Neural cell (in vitro differentiated cells): ENCODE measurements at regions not wholly inside any gene's neighbourhood (a gene's known extent, or its start where the extent isn't known, plus 50 kb on each side); places are given as distances from the start of the nearest gene placed in this dataset.

Experiments used
- H2AFZ ChIP-seq: fragments of 200-600, 300-800 bp; sonication (generic), shearing (Covaris generic); 2 replicates; pipeline ENCODE4 v1.6.0; 2014; ENCODE audit warnings: low read depth, mild to moderate bottlenecking, antibody characterized with exemption, low read length, moderate library complexity
- H3F3A ChIP-seq: fragments of 200-600 bp; shearing (Covaris generic); 2 replicates; pipeline ENCODE4 v1.6.1; 2016; ENCODE audit warnings: mild to moderate bottlenecking, moderate library complexity, mixed read lengths, antibody characterized with exemption, low read length; ENCODE audit not compliant: insufficient read depth, poor library complexity, severe bottlenecking
- H3K27ac ChIP-seq: fragments of 200-600, 300-800 bp; sonication (generic), shearing (Covaris generic); 2 replicates; pipeline ENCODE4 v1.5.1; 2014; ENCODE audit warnings: mild to moderate bottlenecking, low read length, moderate library complexity
- H3K27me3 ChIP-seq: fragments of 300-800, 200-600 bp; sonication (generic), shearing (Covaris generic); 2 replicates; pipeline ENCODE4 v1.6.0; 2014; ENCODE audit warnings: mild to moderate bottlenecking, low read depth, low read length, moderate library complexity; ENCODE audit not compliant: insufficient read depth
- H3K36me3 ChIP-seq: fragments of 300-800, 200-600 bp; sonication (generic), shearing (Covaris generic); 2 replicates; pipeline ENCODE4 v1.5.1; 2014; ENCODE audit warnings: mild to moderate bottlenecking, antibody characterized with exemption, low read length, moderate library complexity; ENCODE audit not compliant: insufficient read depth
- H3K4me2 ChIP-seq: fragments of 300-800, 200-600 bp; sonication (generic), shearing (Covaris generic); 2 replicates; pipeline ENCODE4 v1.6.0; 2014; ENCODE audit warnings: mild to moderate bottlenecking, low read length
- H3K4me3 ChIP-seq: fragments of 300-800, 200-600 bp; sonication (generic), shearing (Covaris generic); 2 replicates; pipeline ENCODE4 v1.5.1; 2014; ENCODE audit warnings: mild to moderate bottlenecking, low read length, moderate library complexity
- H3K79me2 ChIP-seq: fragments of 200-600 bp; shearing (Covaris generic); replicated peaks from 2 replicates; pipeline ENCODE4 v1.6.0; 2014; ENCODE audit warnings: mild to moderate bottlenecking, low read length, moderate library complexity; ENCODE audit not compliant: insufficient read depth
- H3K9ac ChIP-seq: fragments of 300-800, 200-600 bp; sonication (generic), shearing (Covaris generic); 2 replicates; pipeline ENCODE4 v1.6.1; 2016; ENCODE audit warnings: mild to moderate bottlenecking, low read length, mixed read lengths
- H3K9me2 ChIP-seq: fragments of 200-600 bp; shearing (Covaris generic); 2 replicates; pipeline ENCODE4 v1.6.1; 2016; ENCODE audit warnings: mild to moderate bottlenecking, low read length, mixed read lengths; ENCODE audit not compliant: insufficient read depth
- H3K9me3 ChIP-seq: fragments of 200-600, 300-800 bp; sonication (generic), shearing (Covaris generic); 2 replicates; pipeline ENCODE4 v1.6.1; 2016; ENCODE audit warnings: mild to moderate bottlenecking, mixed run types, low read length, moderate library complexity, mixed read lengths
- H4K20me1 ChIP-seq: fragments of 200-600 bp; shearing (Covaris generic); 2 replicates; pipeline ENCODE4 v1.6.1; 2016; ENCODE audit warnings: mild to moderate bottlenecking, mixed run types; ENCODE audit not compliant: insufficient read depth
- CTCF ChIP-seq: fragments of 450-650 bp; IDR thresholded peaks from 2 replicates; pipeline ENCODE4 v1.5.1; 2014; ENCODE audit warnings: antibody characterized with exemption, mild to moderate bottlenecking, moderate library complexity; ENCODE audit not compliant: poor library complexity, severe bottlenecking
- EP300 ChIP-seq: fragments of 450-650 bp; conservative IDR thresholded peaks from 2 replicates; pipeline ENCODE4 v1.6.1; 2014; ENCODE audit warnings: antibody characterized with exemption, mild to moderate bottlenecking, moderate library complexity; ENCODE audit not compliant: poor library complexity, severe bottlenecking
- EZH2 ChIP-seq: fragments of 200-600, 300-800 bp; shearing (Covaris generic), sonication (generic); IDR thresholded peaks from 2 replicates; pipeline ENCODE4 v1.6.1; 2014; ENCODE audit warnings: antibody characterized with exemption, low read length, borderline replicate concordance, mild to moderate bottlenecking; ENCODE audit not compliant: insufficient read depth, poor library complexity, severe bottlenecking
- MXI1 ChIP-seq: fragments of 450-650 bp; conservative IDR thresholded peaks from 2 replicates; pipeline ENCODE4 v1.6.1; 2014; ENCODE audit warnings: antibody characterized with exemption, mild to moderate bottlenecking; ENCODE audit not compliant: poor library complexity, severe bottlenecking
- POLR2AphosphoS5 ChIP-seq: IDR thresholded peaks from 2 replicates; pipeline ENCODE4 v1.6.1; 2012
- RAD21 ChIP-seq: fragments of 450-650 bp; conservative IDR thresholded peaks from 2 replicates; pipeline ENCODE4 v1.6.1; 2014; ENCODE audit warnings: antibody characterized with exemption, mild to moderate bottlenecking, moderate library complexity
- REST ChIP-seq: IDR thresholded peaks from 2 replicates; pipeline ENCODE4 v1.6.1; 2012; ENCODE audit warnings: borderline replicate concordance
- SMC3 ChIP-seq: fragments of 450-650 bp; conservative IDR thresholded peaks from 2 replicates; pipeline ENCODE4 v1.6.1; 2014; ENCODE audit warnings: antibody characterized with exemption, mild to moderate bottlenecking, moderate library complexity; ENCODE audit not compliant: poor library complexity
- TAF1 ChIP-seq: IDR thresholded peaks from 2 replicates; pipeline ENCODE4 v1.6.1; 2012; ENCODE audit warnings: low read depth

GRCh38 chr17:12252462-12252861, 231.8 kb downstream of the MAP2K4 start:
- Histone ChIP-seq H2AFZ (no peak overlapping the region), H3K79me2 (no peaks in the 10 kb centered on the region), H4K20me1 (no peaks in the 10 kb centered on the region), H3K4me2 (no peak overlapping the region), H3K9ac (no peak overlapping the region), H3K27me3 (no peaks in the 10 kb centered on the region), H3K4me3 (no peak overlapping the region), H3K9me3 (no peaks in the 10 kb centered on the region), H3K9me2 (no peaks in the 10 kb centered on the region), H3K36me3 (no peaks in the 10 kb centered on the region), H3K27ac (no peak overlapping the region), H3F3A (no peaks in the 10 kb centered on the region)
- TF ChIP-seq RAD21 (no peak), REST (no peak), TAF1 (no peak), EZH2 (no peak), MXI1 (no peak), POLR2AphosphoS5 (no peak), EP300 (no peak)

GRCh38 chr17:12254460-12254859, 233.8 kb downstream of the MAP2K4 start:
- TF ChIP-seq REST (no peak), EZH2 (no peak), SMC3 (no peak), POLR2AphosphoS5 (no peak), RAD21 (no peak), MXI1 (no peak), CTCF (no peak), EP300 (no peak), TAF1 (no peak)
- H3K9me2 ChIP-seq, result no peaks in the 10 kb centered on the region
- H3K27ac ChIP-seq, result no peak overlapping the region
- no peak overlapping the region for H2AFZ ChIP-seq
- H3K4me2 ChIP-seq, result no peak overlapping the region
- H3F3A ChIP-seq, result no peaks in the 10 kb centered on the region
- H3K27me3 ChIP-seq, result no peaks in the 10 kb centered on the region
- H3K4me3 ChIP-seq, result no peak overlapping the region
- no peaks in the 10 kb centered on the region for H3K36me3 ChIP-seq
- H4K20me1 ChIP-seq, result no peaks in the 10 kb centered on the region
- no peaks in the 10 kb centered on the region for H3K79me2 ChIP-seq
- no peaks in the 10 kb centered on the region for H3K9me3 ChIP-seq
- no peak overlapping the region for H3K9ac ChIP-seq
